Transverse colon (tissue), 4 donors: ENCODE measurements at regions not wholly inside any gene's neighbourhood (a gene's known extent, or its start where the extent isn't known, plus 50 kb on each side); places are given as distances from the start of the nearest gene placed in this dataset.

Experiments
- CTCF ChIP-seq, 5 experiments: fragments of 200-600 bp in 3 of 5; fragments of 450-650 bp in 2 of 5; sonication (generic) in 3 of 5; IDR thresholded peaks; 1 replicate in 2 of 5; 2 replicates in 3 of 5; pipeline ENCODE4 v1.5.1; 2016 to 2017; ENCODE audit warnings: antibody characterized with exemption in 5 of 5, inconsistent platforms in 3 of 5, mild to moderate bottlenecking in 2 of 5, moderate library complexity in 1 of 5
- POLR2A ChIP-seq: fragments of 450-650 bp; IDR thresholded peaks from one replicate; pipeline ENCODE4 v1.6.1; 2016; ENCODE audit warnings: antibody characterized with exemption, mild to moderate bottlenecking, moderate library complexity
- POLR2AphosphoS5 ChIP-seq, 3 donors: sonication (generic); formaldehyde crosslinking; IDR thresholded peaks; one replicate each; pipeline ENCODE4 v1.6.1; 2016; ENCODE audit warnings: antibody characterized with exemption in 3 of 3

- TF ChIP-seq CTCF (IDR thresholded peaks at IDR 0.05) (no peak), POLR2A (no peak), POLR2AphosphoS5 (IDR thresholded peaks at IDR 0.05) (no peak)
These were observed 102.9 kb upstream of the RAD23B start for GRCh38 chr9:107180206-107180605.
